AG04450 (cell line): ENCODE measurements at regions not wholly inside any gene's neighbourhood (a gene's known extent, or its start where the extent isn't known, plus 50 kb on each side); places are given as distances from the start of the nearest gene placed in this dataset.
"Not testable (repeated sequence)": the region's sequence is repeated elsewhere in the genome, so short reads cannot be mapped to it uniquely, and the experiment has no call there.

ENCODE experiments used
- CTCF ChIA-PET: fragments of 300-600, 350-600 bp; formaldehyde crosslinking; extraction: SDS; loops from one replicate; lab custom pipeline; 2022; ENCODE audit warnings: antibody characterized with exemption, inconsistent platforms; lab: Charles Lee
- POLR2A ChIA-PET: fragments of 350-600 bp; formaldehyde crosslinking; extraction: SDS; loops from one replicate; lab custom pipeline; 2021; ENCODE audit warnings: antibody characterized with exemption, inconsistent platforms; lab: Yijun Ruan, JAX
- DNase-seq: peaks from one replicate; pipeline ENCODE4 v3.0.0-alpha.2; 2011; ENCODE audit warnings: low read depth, low spot score
- H3K27ac ChIP-seq: one replicate; pipeline ENCODE4 v1.5.1; 2012; ENCODE audit warnings: low read depth, low read length, control low read depth
- H3K27me3 ChIP-seq: one replicate; pipeline ENCODE4 v1.6.0; 2012; ENCODE audit warnings: low read length; ENCODE audit not compliant: control insufficient read depth, insufficient read depth
- H3K4me3 ChIP-seq: 2 replicates; pipeline ENCODE4 v1.5.1; 2011; ENCODE audit warnings: mild to moderate bottlenecking, low read depth, low read length, control low read depth
- H3K9me3 ChIP-seq: 2 replicates; pipeline ENCODE4 v1.5.1; 2012; ENCODE audit warnings: low read length; ENCODE audit not compliant: control insufficient read depth, insufficient read depth
- CTCF ChIP-seq: IDR thresholded peaks from 2 replicates; pipeline ENCODE4 v1.5.1; 2011; ENCODE audit warnings: low read depth, low read length, control low read depth, inconsistent platforms

- no peak overlapping the region for H3K27ac ChIP-seq
- DNase-seq = no peak
- H3K9me3 ChIP-seq = 0 out of 2 replicates have a peak, but pooled peaks cover 3% of the 10 kb centered on the region
- POLR2A ChIA-PET = no interaction called here
- no peak for TF ChIP-seq CTCF
- H3K4me3 ChIP-seq = no peak overlapping the region
- CTCF ChIA-PET = no interaction called here
- no peaks in the 10 kb centered on the region for H3K27me3 ChIP-seq
Measured at GRCh38 chr4:30068234-30068633, 651.9 kb upstream of the PCDH7 start.

- Histone ChIP-seq H3K9me3 (0 out of 2 replicates have a peak, but pooled peaks cover under 1% of the 10 kb centered on the region), H3K27ac (no peak overlapping the region), H3K27me3 (no peaks in the 10 kb centered on the region), H3K4me3 (no peak overlapping the region)
- DNase-seq = no peak
- TF ChIP-seq CTCF = no peak
- CTCF ChIA-PET = no interaction called here
- POLR2A ChIA-PET = no interaction called here
Measured at GRCh38 chr4:30073011-30073710, 647.0 kb upstream of the PCDH7 start.

GRCh38 chr4:30092420-30093128, 627.6 kb upstream of the PCDH7 start:
- CTCF ChIA-PET = not testable (repeated sequence)

GRCh38 chr4:30094887-30095286, 625.3 kb upstream of the PCDH7 start:
- H3K27me3 ChIP-seq = no peaks in the 10 kb centered on the region
- POLR2A ChIA-PET = no interaction called here
- CTCF ChIA-PET = no interaction called here
- no peak for DNase-seq
- no peak overlapping the region for H3K4me3 ChIP-seq
- TF ChIP-seq CTCF = no peak
- no peak overlapping the region for H3K27ac ChIP-seq
- H3K9me3 ChIP-seq = peaks cover 7% of the 10 kb centered on the region

More at GRCh38 chr4:30092420-30093128, 627.6 kb upstream of the PCDH7 start:
- POLR2A ChIA-PET, H3K9me3 ChIP-seq, H3K27ac ChIP-seq, DNase-seq, H3K27me3 ChIP-seq, H3K4me3 ChIP-seq: not testable (repeated sequence)

GRCh38 chr4:30103455-30103854, 616.7 kb upstream of the PCDH7 start:
- no peak for DNase-seq
- no peak overlapping the region for H3K27ac ChIP-seq
- TF ChIP-seq CTCF = no peak
- ChIA-PET POLR2A (no interaction called here), CTCF (no interaction called here)
- H3K27me3 ChIP-seq = no peaks in the 10 kb centered on the region
- H3K4me3 ChIP-seq = no peak overlapping the region
- no peaks in the 10 kb centered on the region for H3K9me3 ChIP-seq
